HEK293T (cell line): ENCODE measurements at regions not wholly inside any gene's neighbourhood (a gene's known extent, or its start where the extent isn't known, plus 50 kb on each side); places are given as distances from the start of the nearest gene placed in this dataset.
A peak's percentile ranks its signal among the peaks of the same experiment; 100 is the strongest.

ENCODE experiments used
- CTCF ChIA-PET: fragments of 350-600 bp; formaldehyde crosslinking; extraction: SDS; loops from one replicate; lab custom pipeline; 2021; ENCODE audit warnings: antibody characterized with exemption, inconsistent platforms; lab: Yijun Ruan, JAX
- POLR2A ChIA-PET: fragments of 350-600 bp; formaldehyde crosslinking; extraction: SDS; loops from one replicate; lab custom pipeline; 2020; ENCODE audit warnings: antibody characterized with exemption, inconsistent platforms; lab: Yijun Ruan, JAX
- DNase-seq: peaks from one replicate; pipeline ENCODE4 v3.0.0; 2012; ENCODE audit warnings: mixed read lengths; ENCODE audit errors: extremely low spot score
- ARNT ChIP-seq: fragments of 450-650 bp; IDR thresholded peaks from 2 replicates; pipeline ENCODE4 v1.6.1; 2017; ENCODE audit warnings: mild to moderate bottlenecking
- BHLHE40 ChIP-seq: fragments of 450-650 bp; IDR thresholded peaks from 2 replicates; pipeline ENCODE4 v1.6.1; 2016; ENCODE audit warnings: mild to moderate bottlenecking, moderate library complexity, borderline replicate concordance
- CTBP1 ChIP-seq: fragments of 450-650 bp; IDR thresholded peaks from 2 replicates; pipeline ENCODE4 v1.6.1; 2016; ENCODE audit warnings: borderline replicate concordance
- ELF4 ChIP-seq: fragments of 450-650 bp; IDR thresholded peaks from 2 replicates; pipeline ENCODE4 v1.6.1; 2017; ENCODE audit warnings: antibody characterized with exemption
- FOXA1 ChIP-seq: fragments of 450-650 bp; IDR thresholded peaks from 2 replicates; pipeline ENCODE4 v1.6.1; 2016; ENCODE audit warnings: mild to moderate bottlenecking
- FOXK2 ChIP-seq: fragments of 450-650 bp; IDR thresholded peaks from 2 replicates; pipeline ENCODE4 v1.6.1; 2016; ENCODE audit warnings: mild to moderate bottlenecking
- FOXM1 ChIP-seq: fragments of 450-650 bp; IDR thresholded peaks from 2 replicates; pipeline ENCODE4 v1.6.1; 2017; ENCODE audit warnings: mild to moderate bottlenecking, borderline replicate concordance
- HDGF ChIP-seq: fragments of 450-650 bp; IDR thresholded peaks from 2 replicates; pipeline ENCODE4 v1.6.1; 2017; ENCODE audit warnings: antibody characterized with exemption, borderline replicate concordance
- L3MBTL2 ChIP-seq: fragments of 450-650 bp; conservative IDR thresholded peaks from 2 replicates; pipeline ENCODE4 v1.6.1; 2016; ENCODE audit warnings: mild to moderate bottlenecking
- LEF1 ChIP-seq: fragments of 450-650 bp; IDR thresholded peaks from 2 replicates; pipeline ENCODE4 v1.6.1; 2017; ENCODE audit warnings: mild to moderate bottlenecking, borderline replicate concordance
- NFRKB ChIP-seq: fragments of 450-650 bp; IDR thresholded peaks from 2 replicates; pipeline ENCODE4 v1.6.1; 2016; ENCODE audit warnings: mild to moderate bottlenecking, moderate library complexity
- PKNOX1 ChIP-seq: fragments of 450-650 bp; IDR thresholded peaks from 2 replicates; pipeline ENCODE4 v1.6.1; 2016
- SP1 ChIP-seq: fragments of 450-650 bp; IDR thresholded peaks from 2 replicates; pipeline ENCODE4 v1.6.1; 2017
- SUZ12 ChIP-seq: fragments of 450-650 bp; IDR thresholded peaks from 2 replicates; pipeline ENCODE4 v1.6.1; 2016; ENCODE audit warnings: mild to moderate bottlenecking
- TARDBP ChIP-seq: fragments of 450-650 bp; IDR thresholded peaks from 2 replicates; pipeline ENCODE4 v1.6.1; 2016
- ZNF384 ChIP-seq: fragments of 450-650 bp; IDR thresholded peaks from 2 replicates; pipeline ENCODE4 v1.6.1; 2016

- ChIA-PET POLR2A (no interaction called here), CTCF (no interaction called here)
- DNase-seq, result no peak
- TF ChIP-seq SP1 (no peak), LEF1 (no peak), FOXK2 (no peak), ARNT (no peak), ZNF384 (no peak), L3MBTL2 (no peak), PKNOX1 (no peak), NFRKB (no peak), FOXA1 (no peak), FOXM1 (no peak)
Measured at GRCh38 chr13:67568205-67568604, 338.1 kb upstream of the PCDH9 start.

- ChIA-PET CTCF (no interaction called here), POLR2A (no interaction called here)
- no peak for DNase-seq
- peak; percentile 81 for TF ChIP-seq PKNOX1
- TF ChIP-seq FOXK2, result no peak
- TF ChIP-seq HDGF, result no peak
- TF ChIP-seq BHLHE40, result no peak
- TF ChIP-seq SP1, result no peak
- TF ChIP-seq LEF1, result no peak
- TF ChIP-seq FOXA1, result no peak
- TF ChIP-seq CTBP1, result no peak; the same call in 1 of the 2 replicates
- no peak for TF ChIP-seq ARNT
- TF ChIP-seq SUZ12, result no peak
- no peak for TF ChIP-seq TARDBP
- peak; percentile 61 for TF ChIP-seq ZNF384
- 0 out of 2 replicates have a peak, but pooled peaks have one; percentile 3 for TF ChIP-seq FOXM1
- no peak for TF ChIP-seq L3MBTL2
- TF ChIP-seq NFRKB, result no peak
- TF ChIP-seq ELF4, result no peak; the same call in 1 of the 2 replicates
Measured at GRCh38 chr13:67557642-67558241, 327.6 kb upstream of the PCDH9 start.

- CTCF ChIA-PET, result no interaction called here
- TF ChIP-seq TARDBP (no peak; the same call in 1 of the 2 replicates), NFRKB (no peak), FOXK2 (no peak), FOXM1 (no peak), ELF4 (no peak), CTBP1 (no peak), ARNT (no peak), ZNF384 (no peak), SP1 (no peak), BHLHE40 (no peak), FOXA1 (no peak), LEF1 (no peak), SUZ12 (no peak), HDGF (no peak), PKNOX1 (no peak), L3MBTL2 (no peak)
- no peak for DNase-seq
- POLR2A ChIA-PET, result no interaction called here
Measured at GRCh38 chr13:67557118-67557517, 327.0 kb upstream of the PCDH9 start.

- DNase-seq, result no peak
- ChIA-PET CTCF (no interaction called here), POLR2A (no interaction called here)
- peak; percentile 40; the same call in 1 of the 2 replicates for TF ChIP-seq NFRKB
- no peak for TF ChIP-seq FOXK2
- TF ChIP-seq BHLHE40, result no peak
- no peak for TF ChIP-seq ZNF384
- TF ChIP-seq FOXA1, result no peak
- TF ChIP-seq HDGF, result no peak
- 0 out of 2 replicates have a peak, but pooled peaks have one; percentile 12 for TF ChIP-seq ARNT
- no peak for TF ChIP-seq ELF4
- no peak for TF ChIP-seq SP1
- no peak for TF ChIP-seq PKNOX1
- no peak for TF ChIP-seq CTBP1
- no peak for TF ChIP-seq SUZ12
- TF ChIP-seq L3MBTL2, result no peak
- TF ChIP-seq FOXM1, result 0 out of 2 replicates have a peak, but pooled peaks have one; percentile 28
- TF ChIP-seq LEF1, result no peak
- no peak for TF ChIP-seq TARDBP
Measured at GRCh38 chr13:67554746-67555452, 324.8 kb upstream of the PCDH9 start.

DNA sequence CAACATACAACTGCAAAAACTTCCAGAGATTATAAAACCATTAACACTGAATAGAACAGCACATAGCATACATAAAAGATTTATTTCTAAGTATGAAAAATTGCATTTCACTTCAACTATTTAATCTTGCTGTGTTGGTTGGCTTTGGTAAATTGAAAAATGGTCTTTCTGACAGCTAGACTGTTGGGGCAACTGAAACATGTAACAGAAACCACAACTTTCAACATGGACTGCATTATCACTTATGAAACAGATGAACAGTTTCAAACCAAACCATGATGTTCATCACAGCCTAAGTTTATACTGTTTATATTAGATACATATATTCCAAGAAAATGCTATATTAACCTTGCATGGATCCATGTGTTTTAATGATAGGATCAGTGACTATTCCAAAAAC is 324.1 kb upstream of the PCDH9 start:
- CTCF ChIA-PET, result no interaction called here
- DNase-seq, result no peak
- POLR2A ChIA-PET, result no interaction called here

GRCh38 chr13:67549331-67549730 is 319.2 kb upstream of the PCDH9 start:
- POLR2A ChIA-PET, result no interaction called here
- no peak for DNase-seq
- no peak for TF ChIP-seq BHLHE40
- no peak for TF ChIP-seq TARDBP
- TF ChIP-seq FOXA1, result no peak
- TF ChIP-seq SP1, result no peak
- no peak for TF ChIP-seq CTBP1
- TF ChIP-seq FOXM1, result no peak
- no peak for TF ChIP-seq FOXK2
- no peak for TF ChIP-seq ELF4
- no peak for TF ChIP-seq L3MBTL2
- CTCF ChIA-PET, result no interaction called here

More for the DNA sequence above, 324.1 kb upstream of the PCDH9 start:
- no peak for TF ChIP-seq ELF4
